HG03097 (cell line): ENCODE measurements at regions not wholly inside any gene's neighbourhood (a gene's known extent, or its start where the extent isn't known, plus 50 kb on each side); places are given as distances from the start of the nearest gene placed in this dataset.
"Not testable (repeated sequence)": the region's sequence is repeated elsewhere in the genome, so short reads cannot be mapped to it uniquely, and the experiment has no call there.

ENCODE experiments used
- ATAC-seq: cut with Tn5 transposase; IDR thresholded peaks from one replicate; pipeline ENCODE4 v1.9.1; 2021; ENCODE audit not compliant: unreplicated experiment, low FRiP score

DNA sequence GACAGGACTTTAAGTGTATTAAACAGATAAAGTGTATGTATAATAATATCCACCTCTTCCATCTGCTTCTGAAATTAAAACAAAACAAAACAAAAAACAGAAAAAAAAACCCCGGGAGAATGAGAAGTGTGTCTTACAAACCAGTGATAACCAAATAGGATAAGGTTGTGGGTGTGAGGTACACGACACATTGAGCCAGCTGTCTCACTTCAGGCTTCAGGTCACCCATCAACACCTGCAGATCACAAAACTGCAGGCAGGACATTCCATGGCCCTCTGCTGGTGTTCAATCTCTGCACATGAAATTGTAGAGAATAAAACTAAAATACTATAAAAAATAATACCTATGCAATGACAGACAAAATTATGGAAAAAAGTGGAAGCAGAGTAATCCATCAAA is 339.9 kb downstream of the SFMBT2 start:
- ATAC-seq = no peak

DNA sequence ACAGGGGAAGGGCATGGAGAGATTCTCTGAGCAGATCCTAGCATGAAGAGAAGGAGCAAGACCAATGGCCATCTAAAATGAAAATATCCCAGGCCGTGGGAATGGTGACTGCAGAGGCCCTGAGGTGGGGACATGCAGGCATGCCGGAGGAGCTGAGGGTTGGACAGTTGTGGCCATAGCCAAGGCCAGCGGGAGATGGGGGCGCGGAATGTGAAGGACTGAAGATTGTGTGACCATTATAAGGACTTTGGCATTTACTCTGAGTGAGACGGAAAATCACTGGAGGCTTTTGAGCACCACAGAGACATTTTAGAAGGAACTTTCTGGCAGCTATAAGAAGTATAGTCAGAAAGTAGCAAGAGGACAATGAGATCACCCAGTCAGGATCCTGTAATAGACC is 341.1 kb downstream of the SFMBT2 start:
- no peak for ATAC-seq

GRCh38 chr10:7056216-7056615 is 354.6 kb downstream of the SFMBT2 start:
- no peak for ATAC-seq

GRCh38 chr10:7054915-7055314 is 355.9 kb downstream of the SFMBT2 start:
- ATAC-seq = no peak

GRCh38 chr10:7053195-7053594 is 357.6 kb downstream of the SFMBT2 start:
- ATAC-seq = no peak

DNA sequence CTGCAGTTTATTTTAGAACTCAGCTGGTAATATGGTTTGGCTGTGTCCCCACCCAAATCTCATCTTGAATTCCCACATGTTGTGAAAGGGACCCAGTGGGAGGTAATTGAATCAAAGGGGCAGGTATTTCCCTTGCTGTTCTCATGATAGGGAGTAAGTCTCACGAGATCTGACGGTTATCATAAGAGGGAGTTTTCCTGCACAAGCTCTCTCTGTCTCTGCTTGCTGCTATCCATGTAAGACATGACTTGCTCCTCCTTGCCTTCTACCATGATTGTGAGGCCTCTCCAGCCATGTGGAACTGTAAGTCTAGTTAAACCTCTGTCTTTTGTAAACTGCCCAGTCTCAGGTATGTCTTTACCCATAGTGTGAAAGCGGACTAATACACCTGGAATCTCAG is 360.8 kb downstream of the SFMBT2 start:
- ATAC-seq = not testable (repeated sequence)

DNA sequence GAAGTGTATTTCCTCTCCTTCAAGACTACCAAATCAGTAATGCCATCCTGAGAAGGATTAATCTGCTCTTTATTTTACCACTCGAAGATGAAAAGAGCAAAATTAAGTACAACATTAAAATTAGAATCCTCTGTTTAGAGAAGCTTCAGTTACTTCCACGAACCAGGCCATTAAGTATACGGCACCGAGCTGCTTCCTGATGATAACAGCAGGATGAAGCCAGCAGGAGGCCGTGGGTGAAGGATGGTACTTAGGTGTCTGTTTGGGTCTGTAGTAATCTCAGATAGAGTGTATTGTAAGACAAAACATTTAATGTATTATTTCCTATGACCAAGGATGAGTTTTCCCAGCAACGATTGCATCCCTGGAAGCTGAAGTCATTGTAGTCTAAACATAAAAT is 362.8 kb downstream of the SFMBT2 start:
- no peak for ATAC-seq

GRCh38 chr10:7046615-7047014 is 364.2 kb downstream of the SFMBT2 start:
- ATAC-seq = peak; percentile 63

DNA sequence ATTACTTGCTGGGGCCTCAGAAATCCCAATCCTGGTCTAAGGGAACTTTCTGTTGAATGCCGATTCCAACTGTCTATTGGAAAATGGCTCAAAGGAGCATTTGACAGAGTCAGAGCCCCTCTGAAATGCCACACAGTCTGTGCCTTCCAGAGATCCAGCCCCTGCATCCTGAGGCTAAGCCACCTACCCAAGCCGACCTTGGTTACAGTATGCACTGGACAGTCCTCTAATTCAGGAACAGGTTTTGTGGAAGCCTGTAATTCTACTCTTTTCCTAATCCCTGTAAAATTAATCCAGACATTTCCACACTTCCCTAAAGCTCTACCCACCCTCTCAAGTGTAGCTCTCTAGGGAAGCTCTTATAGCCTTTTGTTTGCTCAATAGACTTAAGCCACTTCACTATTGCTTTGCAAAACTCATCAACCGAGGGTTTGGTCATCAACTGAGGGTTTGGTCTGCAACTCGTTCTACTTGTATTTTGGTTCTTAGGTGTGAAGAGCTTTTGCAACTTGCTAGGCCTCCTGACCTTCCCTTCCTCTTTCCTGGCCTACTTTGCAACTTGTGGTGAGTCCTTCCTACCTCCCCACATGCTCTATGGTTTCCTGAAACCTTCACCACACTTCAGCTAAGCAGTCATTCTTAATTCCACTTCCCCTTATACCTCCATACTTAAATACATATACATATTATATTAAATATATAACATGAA is 364.8 kb downstream of the SFMBT2 start:
- peak; percentile 72 for ATAC-seq

GRCh38 chr10:7043055-7043653 is 367.7 kb downstream of the SFMBT2 start:
- no peak for ATAC-seq

DNA sequence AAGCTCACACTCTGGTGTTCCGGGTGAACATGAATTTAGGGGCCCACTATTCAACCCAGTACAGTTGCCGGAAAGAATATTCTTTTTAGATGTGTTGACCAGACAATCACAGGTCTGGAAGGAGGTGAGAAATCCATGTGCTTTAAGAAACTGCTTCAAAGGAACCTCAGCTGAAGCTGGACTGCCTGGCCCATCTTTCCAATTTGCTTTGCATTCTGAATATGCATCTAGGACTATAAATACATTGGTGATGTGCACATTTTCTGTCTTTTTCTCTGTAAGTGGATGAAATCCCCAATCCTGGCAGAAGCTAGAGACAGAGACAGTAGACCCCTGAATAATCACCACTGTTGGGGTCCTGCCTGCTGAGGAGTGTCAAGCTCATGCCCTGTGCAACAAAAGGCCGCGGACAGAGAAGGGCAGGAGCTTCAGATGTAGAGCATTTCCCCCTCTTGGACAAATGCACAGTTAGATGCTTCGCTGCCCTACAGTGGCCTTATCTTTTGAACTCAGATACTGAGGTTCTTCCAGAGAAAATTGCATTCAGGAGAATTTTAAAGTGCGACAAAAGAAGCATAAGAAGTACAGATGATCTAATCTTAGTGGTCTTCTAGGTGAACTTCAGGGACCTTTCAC is 368.3 kb downstream of the SFMBT2 start:
- ATAC-seq = no peak

- ATAC-seq = no peak
These were observed 368.8 kb downstream of the SFMBT2 start for GRCh38 chr10:7042000-7042399.

- no peak for ATAC-seq
These were observed 370.2 kb downstream of the SFMBT2 start for GRCh38 chr10:7040681-7041080.

DNA sequence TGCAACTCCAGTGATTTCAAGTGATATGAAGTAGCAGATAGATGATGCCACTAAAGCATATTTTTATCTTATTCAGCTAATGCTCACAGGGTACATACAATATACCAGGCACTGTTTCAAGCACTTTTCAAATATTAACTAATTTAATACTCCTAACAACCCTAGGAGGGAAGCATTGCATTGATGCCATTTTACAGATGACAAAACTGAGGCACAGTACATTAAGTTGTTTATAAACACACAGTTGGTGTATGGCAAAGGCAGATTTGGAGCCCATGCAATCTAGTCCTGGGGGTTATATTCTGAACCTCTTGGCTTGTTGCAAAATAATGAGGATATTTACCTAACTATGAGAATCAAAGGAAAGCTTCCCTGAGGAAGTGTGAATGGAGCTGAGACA is 371.0 kb downstream of the SFMBT2 start:
- no peak for ATAC-seq

- ATAC-seq = no peak
These were observed 372.4 kb downstream of the SFMBT2 start for GRCh38 chr10:7038416-7038815.

DNA sequence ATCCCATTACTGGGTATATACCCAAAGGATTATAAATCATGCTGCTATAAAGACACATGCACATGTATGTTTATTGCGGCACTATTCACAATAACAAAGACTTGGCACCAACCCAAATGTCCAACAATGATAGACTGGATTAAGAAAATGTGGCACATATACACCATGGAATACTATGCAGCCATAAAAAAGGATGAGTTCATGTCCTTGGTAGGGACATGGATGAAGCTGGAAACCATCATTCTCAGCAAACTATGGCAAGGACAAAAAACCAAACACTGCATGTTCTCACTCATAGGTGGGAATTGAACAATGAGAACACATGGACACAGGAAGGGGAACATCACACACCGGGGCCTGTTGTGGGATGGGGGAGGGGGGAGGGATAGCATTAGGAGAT is 373.4 kb downstream of the SFMBT2 start:
- not testable (repeated sequence) for ATAC-seq

GRCh38 chr10:7036951-7037350 is 373.9 kb downstream of the SFMBT2 start:
- no peak for ATAC-seq

DNA sequence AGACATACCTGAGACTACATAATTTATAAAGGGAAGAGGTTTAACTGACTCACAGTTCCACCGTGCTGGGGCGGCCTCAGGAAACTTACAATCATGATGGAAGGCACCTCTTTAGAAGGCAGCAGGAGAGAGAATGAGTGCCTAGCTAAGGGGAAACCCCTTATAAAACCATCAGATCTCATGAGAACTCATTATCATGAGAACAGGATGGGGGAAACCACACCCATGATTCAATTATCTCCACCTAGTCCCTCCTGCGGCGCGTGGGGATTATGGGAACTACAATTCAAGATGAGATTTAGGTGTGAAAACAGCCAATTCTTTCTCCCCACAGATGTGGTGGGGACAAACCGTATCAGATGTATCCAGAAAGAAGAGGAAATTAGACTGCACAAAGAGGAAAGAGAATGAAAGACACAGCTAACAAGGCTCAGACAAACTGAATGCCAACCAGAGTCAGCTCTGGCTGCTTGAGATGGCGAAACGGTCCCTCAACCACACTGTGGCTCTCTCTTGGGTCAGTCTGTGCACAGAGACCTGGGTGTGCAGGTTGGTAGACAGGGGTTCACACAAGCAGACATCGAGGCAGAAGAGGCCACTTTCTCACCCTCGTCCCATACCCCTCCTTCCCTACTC is 375.6 kb downstream of the SFMBT2 start:
- no peak for ATAC-seq

- no peak for ATAC-seq
These were observed 377.8 kb downstream of the SFMBT2 start for GRCh38 chr10:7033031-7033430.

- no peak for ATAC-seq
These were observed 380.5 kb downstream of the SFMBT2 start for GRCh38 chr10:7030134-7030855.

DNA sequence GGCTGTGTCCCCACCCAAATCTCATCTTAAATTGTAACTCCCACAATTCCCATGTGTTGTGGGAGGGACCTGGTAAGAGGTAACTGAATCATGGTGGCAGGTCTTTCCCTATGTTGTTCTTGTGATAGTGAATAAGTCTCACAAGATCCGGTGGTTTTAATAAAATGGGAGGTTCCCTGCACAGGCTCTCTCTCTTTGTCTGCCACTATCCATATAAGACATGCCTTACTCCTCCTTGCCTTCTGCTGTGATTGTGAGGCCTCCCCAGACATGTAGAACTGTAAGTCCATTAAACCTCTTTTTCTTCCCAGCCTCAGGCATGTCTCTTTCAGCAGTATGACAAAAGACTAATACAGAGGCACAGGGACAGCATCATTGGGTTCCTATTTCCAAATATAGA is 381.2 kb downstream of the SFMBT2 start:
- ATAC-seq = no peak
